Trophoblast cell (in vitro differentiated cells and primary cell): ENCODE measurements at regions not wholly inside any gene's neighbourhood (a gene's known extent, or its start where the extent isn't known, plus 50 kb on each side); places are given as distances from the start of the nearest gene placed in this dataset.

Experiments
- DNase-seq, 2 donors: peaks; one replicate each; pipeline ENCODE4 v3.0.0-alpha.2; 2016
- H2AFZ ChIP-seq: 2 replicates; pipeline ENCODE4 v1.6.1; 2013; ENCODE audit warnings: low read length, moderate library complexity, mild to moderate bottlenecking; ENCODE audit not compliant: insufficient read depth, poor library complexity
- H2AK5ac ChIP-seq: 2 replicates; pipeline ENCODE4 v1.6.1; 2013; ENCODE audit warnings: mild to moderate bottlenecking, low read length
- H2BK120ac ChIP-seq: 2 replicates; pipeline ENCODE4 v1.6.1; 2013; ENCODE audit warnings: low read length, mild to moderate bottlenecking, moderate library complexity; ENCODE audit not compliant: insufficient read depth, poor library complexity
- H2BK12ac ChIP-seq: 2 replicates; pipeline ENCODE4 v1.6.1; 2013; ENCODE audit warnings: mild to moderate bottlenecking, low read length, moderate library complexity
- H2BK5ac ChIP-seq: 2 replicates; pipeline ENCODE4 v1.6.1; 2013; ENCODE audit warnings: low read length, low read depth, moderate library complexity, mild to moderate bottlenecking; ENCODE audit not compliant: poor library complexity
- H3K14ac ChIP-seq: 2 replicates; pipeline ENCODE4 v1.6.1; 2013; ENCODE audit warnings: mild to moderate bottlenecking, low read length
- H3K18ac ChIP-seq: 2 replicates; pipeline ENCODE4 v1.6.1; 2013; ENCODE audit warnings: mild to moderate bottlenecking, low read length
- H3K23ac ChIP-seq: 2 replicates; pipeline ENCODE4 v1.6.1; 2013; ENCODE audit warnings: low read length
- H3K27ac ChIP-seq: 2 replicates; pipeline ENCODE4 v1.5.1; 2013; ENCODE audit warnings: low read depth, mild to moderate bottlenecking, inconsistent platforms, low read length, moderate library complexity
- H3K27me3 ChIP-seq: 2 replicates; pipeline ENCODE4 v1.6.1; 2013; ENCODE audit warnings: inconsistent platforms, mild to moderate bottlenecking, low read length, moderate library complexity; ENCODE audit not compliant: insufficient read depth
- H3K36me3 ChIP-seq, 2 experiments: 1 replicate in 1 of 2; 2 replicates in 1 of 2; pipeline ENCODE4 v1.6.1; 2013; ENCODE audit warnings: low read length in 2 of 2, mild to moderate bottlenecking in 2 of 2, moderate library complexity in 1 of 2; ENCODE audit not compliant: insufficient read depth in 2 of 2, control insufficient read depth in 1 of 2
- H3K4ac ChIP-seq: 2 replicates; pipeline ENCODE4 v1.6.1; 2013; ENCODE audit warnings: low read depth, mild to moderate bottlenecking, low read length, moderate library complexity
- H3K4me1 ChIP-seq, 2 experiments: 1 replicate in 1 of 2; 2 replicates in 1 of 2; pipeline ENCODE4 v1.6.1; 2013; ENCODE audit warnings: low read length in 2 of 2, mild to moderate bottlenecking in 2 of 2, moderate library complexity in 1 of 2; ENCODE audit not compliant: insufficient read depth in 2 of 2, control insufficient read depth in 1 of 2
- H3K4me2 ChIP-seq: 2 replicates; pipeline ENCODE4 v1.6.1; 2013; ENCODE audit warnings: inconsistent platforms, mild to moderate bottlenecking, low read length, moderate library complexity
- H3K4me3 ChIP-seq: 2 replicates; pipeline ENCODE4 v1.5.1; 2013; ENCODE audit warnings: mild to moderate bottlenecking, low read depth, low read length, inconsistent platforms
- H3K79me1 ChIP-seq: one replicate; pipeline ENCODE4 v1.6.1; 2013; ENCODE audit warnings: low read length
- H3K79me2 ChIP-seq: 2 replicates; pipeline ENCODE4 v1.6.1; 2013; ENCODE audit warnings: low read length, mild to moderate bottlenecking; ENCODE audit not compliant: control insufficient read depth, insufficient read depth, poor library complexity
- H3K9ac ChIP-seq: 2 replicates; pipeline ENCODE4 v1.6.1; 2013; ENCODE audit warnings: mild to moderate bottlenecking, low read length
- H3K9me3 ChIP-seq: 2 replicates; pipeline ENCODE4 v1.6.1; 2013; ENCODE audit warnings: low read depth, mild to moderate bottlenecking, control low read depth, inconsistent platforms, low read length; ENCODE audit not compliant: insufficient read depth
- H4K12ac ChIP-seq: 2 replicates; pipeline ENCODE4 v1.6.1; 2013; ENCODE audit warnings: low read depth, mild to moderate bottlenecking, low read length, moderate library complexity
- H4K8ac ChIP-seq: 2 replicates; pipeline ENCODE4 v1.6.1; 2013; ENCODE audit warnings: low read depth, mild to moderate bottlenecking, low read length, moderate library complexity
- H4K91ac ChIP-seq: one replicate; pipeline ENCODE4 v1.6.1; 2013; ENCODE audit warnings: low read depth, mild to moderate bottlenecking, low read length, moderate library complexity
- WGBS: extraction: QIAGEN DNeasy Blood & Tissue Kit; methylation state at CpG from one replicate; pipeline ENCODE4 v1.1.7; 2013; ENCODE audit warnings: missing lambda C conversion rate; ENCODE audit not compliant: insufficient read length, insufficient coverage; ENCODE audit errors: extremely low coverage; 5-methylcytosine and 5-hydroxymethylcytosine counted together

- Histone ChIP-seq H2AFZ (no peak overlapping the region), H3K36me3 (no peaks in the 10 kb centered on the region), H3K4me3 (no peak overlapping the region), H3K79me2 (no peaks in the 10 kb centered on the region), H3K79me1 (no peaks in the 10 kb centered on the region), H3K27me3 (no peaks in the 10 kb centered on the region), H2AK5ac (no peak overlapping the region), H3K18ac (no peak overlapping the region), H3K23ac (no peak overlapping the region), H3K9ac (no peak overlapping the region), H2BK120ac (no peak overlapping the region), H3K4ac (no peak overlapping the region), H4K8ac (no peak overlapping the region), H3K4me1 (no peaks in the 10 kb centered on the region), H4K12ac (no peak overlapping the region), H3K27ac (no peak overlapping the region), H4K91ac (no peak overlapping the region), H3K9me3 (peaks cover 2% of the 10 kb centered on the region), H2BK5ac (no peak overlapping the region), H2BK12ac (no peak overlapping the region), H3K4me2 (no peak overlapping the region), H3K14ac (no peak overlapping the region)
- no peak for DNase-seq
Measured at GRCh38 chr10:64494901-64495300, 973.7 kb downstream of the REEP3 start.

- Histone ChIP-seq H3K18ac (no peak overlapping the region), H3K4me1 (no peaks in the 10 kb centered on the region), H3K27me3 (no peaks in the 10 kb centered on the region), H2AFZ (no peak overlapping the region), H4K91ac (no peak overlapping the region), H3K36me3 (no peaks in the 10 kb centered on the region), H3K9ac (no peak overlapping the region), H2AK5ac (no peak overlapping the region), H3K4me3 (no peak overlapping the region), H2BK120ac (no peak overlapping the region), H3K79me1 (no peaks in the 10 kb centered on the region), H2BK12ac (no peak overlapping the region), H4K8ac (no peak overlapping the region), H3K4ac (no peak overlapping the region), H4K12ac (no peak overlapping the region), H3K14ac (no peak overlapping the region), H2BK5ac (no peak overlapping the region), H3K27ac (no peak overlapping the region), H3K4me2 (no peak overlapping the region), H3K23ac (no peak overlapping the region), H3K9me3 (peaks cover 2% of the 10 kb centered on the region), H3K79me2 (no peaks in the 10 kb centered on the region)
- no CpG with 5 or more reads among the region's 8 CpGs for WGBS
- DNase-seq: no peak
Measured at GRCh38 chr10:64497306-64497705, 976.1 kb downstream of the REEP3 start.

GRCh38 chr10:64501807-64502206 lies 980.6 kb downstream of the REEP3 start:
- H3K4me2 ChIP-seq: no peak overlapping the region
- no peak overlapping the region for H3K9ac ChIP-seq
- H3K79me2 ChIP-seq: no peaks in the 10 kb centered on the region
- no peak overlapping the region for H4K12ac ChIP-seq
- H3K4ac ChIP-seq: no peak overlapping the region
- H2BK120ac ChIP-seq: no peak overlapping the region
- no peaks in the 10 kb centered on the region for H3K9me3 ChIP-seq
- no peak overlapping the region for H4K8ac ChIP-seq
- H2BK12ac ChIP-seq: no peak overlapping the region
- no peak overlapping the region for H3K14ac ChIP-seq
- H3K18ac ChIP-seq: no peak overlapping the region
- no peaks in the 10 kb centered on the region for H3K27me3 ChIP-seq
- no peak overlapping the region for H3K27ac ChIP-seq
- H4K91ac ChIP-seq: no peak overlapping the region
- H3K79me1 ChIP-seq: no peaks in the 10 kb centered on the region
- H3K4me1 ChIP-seq: no peaks in the 10 kb centered on the region
- no peak overlapping the region for H2AK5ac ChIP-seq
- H3K4me3 ChIP-seq: no peak overlapping the region
- H2AFZ ChIP-seq: no peak overlapping the region
- no peaks in the 10 kb centered on the region for H3K36me3 ChIP-seq
- no peak overlapping the region for H2BK5ac ChIP-seq
- no peak overlapping the region for H3K23ac ChIP-seq
- DNase-seq: no peak

- H2BK120ac ChIP-seq: no peak overlapping the region
- no peaks in the 10 kb centered on the region for H3K4me1 ChIP-seq
- no peak overlapping the region for H4K8ac ChIP-seq
- H4K91ac ChIP-seq: no peak overlapping the region
- H2BK5ac ChIP-seq: no peak overlapping the region
- no peaks in the 10 kb centered on the region for H3K9me3 ChIP-seq
- no peaks in the 10 kb centered on the region for H3K79me1 ChIP-seq
- H2BK12ac ChIP-seq: no peak overlapping the region
- H3K9ac ChIP-seq: no peak overlapping the region
- H3K4me3 ChIP-seq: no peak overlapping the region
- no peak overlapping the region for H3K18ac ChIP-seq
- no peaks in the 10 kb centered on the region for H3K27me3 ChIP-seq
- H3K23ac ChIP-seq: no peak overlapping the region
- no peaks in the 10 kb centered on the region for H3K36me3 ChIP-seq
- WGBS: no CpG with 5 or more reads among the region's 2 CpGs
- no peak overlapping the region for H2AK5ac ChIP-seq
- no peak overlapping the region for H2AFZ ChIP-seq
- no peak overlapping the region for H4K12ac ChIP-seq
- no peak overlapping the region for H3K27ac ChIP-seq
- no peaks in the 10 kb centered on the region for H3K79me2 ChIP-seq
- H3K4me2 ChIP-seq: no peak overlapping the region
- no peak overlapping the region for H3K4ac ChIP-seq
- H3K14ac ChIP-seq: no peak overlapping the region
- no peak for DNase-seq
Measured at GRCh38 chr10:64502936-64503335, 981.7 kb downstream of the REEP3 start.

- H3K4me2 ChIP-seq: no peak overlapping the region
- H4K12ac ChIP-seq: no peak overlapping the region
- WGBS: no CpG with 5 or more reads among the region's 3 CpGs
- no peaks in the 10 kb centered on the region for H3K79me1 ChIP-seq
- H2AFZ ChIP-seq: no peak overlapping the region
- H3K4ac ChIP-seq: no peak overlapping the region
- no peak overlapping the region for H2BK12ac ChIP-seq
- no peak overlapping the region for H3K23ac ChIP-seq
- no peak overlapping the region for H2AK5ac ChIP-seq
- H3K9me3 ChIP-seq: no peaks in the 10 kb centered on the region
- no peak overlapping the region for H3K27ac ChIP-seq
- H3K4me1 ChIP-seq: no peaks in the 10 kb centered on the region
- no peak overlapping the region for H4K8ac ChIP-seq
- no peak overlapping the region for H3K18ac ChIP-seq
- H3K9ac ChIP-seq: no peak overlapping the region
- H3K4me3 ChIP-seq: no peak overlapping the region
- no peaks in the 10 kb centered on the region for H3K79me2 ChIP-seq
- no peaks in the 10 kb centered on the region for H3K27me3 ChIP-seq
- no peak overlapping the region for H3K14ac ChIP-seq
- H4K91ac ChIP-seq: no peak overlapping the region
- DNase-seq: no peak
- H2BK120ac ChIP-seq: no peak overlapping the region
- H3K36me3 ChIP-seq: no peaks in the 10 kb centered on the region
- H2BK5ac ChIP-seq: no peak overlapping the region
Measured at GRCh38 chr10:64503429-64503828, 982.2 kb downstream of the REEP3 start.
